GM13976 (cell line): ENCODE measurements at regions not wholly inside any gene's neighbourhood (a gene's known extent, or its start where the extent isn't known, plus 50 kb on each side); places are given as distances from the start of the nearest gene placed in this dataset.

Source experiments
- DNase-seq: peaks from one replicate; pipeline ENCODE4 v3.0.0; 2012; ENCODE audit warnings: low spot score
- CTCF ChIP-seq: IDR thresholded peaks from 2 replicates; pipeline ENCODE4 v1.5.1; 2012; ENCODE audit warnings: borderline replicate concordance, mild to moderate bottlenecking; ENCODE audit not compliant: insufficient read depth; ENCODE audit errors: extremely low read depth, missing control alignments, control extremely low read depth
- in situ Hi-C: fragments of 300-500 bp; cut with MboI; formaldehyde crosslinking; loops from one replicate; pipeline ENCODE4 v1.12.0; 2022; ENCODE audit warnings: low sequenced_read_pairs, mixed read lengths, inconsistent platforms; ENCODE audit not compliant: unreplicated experiment

GRCh38 chr3:144051211-144051610 lies 79.6 kb downstream of the DIPK2A start:
- no peak for DNase-seq
- no peak for TF ChIP-seq CTCF
- in situ Hi-C loops, result no loop called here

- in situ Hi-C loops, result no loop called here
- DNase-seq, result no peak
- no peak for TF ChIP-seq CTCF
These were observed 80.7 kb downstream of the DIPK2A start for GRCh38 chr3:144052275-144052674.

GRCh38 chr3:144053121-144053520 lies 81.5 kb downstream of the DIPK2A start:
- in situ Hi-C loops, result no loop called here

GRCh38 chr3:144054766-144055165 lies 83.1 kb downstream of the DIPK2A start:
- no peak for DNase-seq
- in situ Hi-C loops, result no loop called here

More at GRCh38 chr3:144053121-144053520, 81.5 kb downstream of the DIPK2A start:
- DNase-seq, result no peak
- no peak for TF ChIP-seq CTCF

GRCh38 chr3:144055604-144056003 lies 84.0 kb downstream of the DIPK2A start:
- in situ Hi-C loops, result no loop called here
- DNase-seq, result no peak
- TF ChIP-seq CTCF, result no peak

More at GRCh38 chr3:144054766-144055165, 83.1 kb downstream of the DIPK2A start:
- TF ChIP-seq CTCF, result no peak

GRCh38 chr3:144058713-144059112 lies 87.1 kb downstream of the DIPK2A start:
- TF ChIP-seq CTCF, result no peak
- no peak for DNase-seq
- in situ Hi-C loops, result no loop called here

GRCh38 chr3:144059481-144059880 lies 87.9 kb downstream of the DIPK2A start:
- no peak for TF ChIP-seq CTCF
- in situ Hi-C loops, result no loop called here
- no peak for DNase-seq
